ENCODE measurements at regions not wholly inside any gene's neighbourhood (a gene's known extent, or its start where the extent isn't known, plus 50 kb on each side); places are given as distances from the start of the nearest gene placed in this dataset.

GRCh38 chr3:17946619-17947018 lies 204.2 kb upstream of the TBC1D5 start:
- no peak for DNase-seq
- Mint-ChIP-seq H3K4me1 (peaks cover 0 to 3% (median 0%) of the 10 kb centered on the region in 3 donors), H3K27me3 (peaks cover 7 to 30% of the 10 kb centered on the region in 2 donors), H3K9me3 (peaks cover 4 to 5% (median 4%) of the 10 kb centered on the region in 3 donors), H3K36me3 (no peaks in the 10 kb centered on the region), H3K4me3 (no peak overlapping the region), H3K27ac (no peak overlapping the region)
- 33% methylated on average over 1 of the region's 6 CpGs for WGBS (ENCODE audit: insufficient coverage)
- H3K4me1 ChIP-seq (ENCODE audit: control insufficient read depth in 1 of 2, extremely low read depth in 1 of 2, insufficient read depth in 2 of 2, low read length in 2 of 2), result no peaks in the 10 kb centered on the region
- H3K27me3 ChIP-seq (replicated peaks in 1 of 2; ENCODE audit: control insufficient read depth in 2 of 2, extremely low read depth in 1 of 2, insufficient read depth in 2 of 2, low read length in 1 of 2), result no peaks in the 10 kb centered on the region
- no peak overlapping the region for H3K4me3 ChIP-seq (ENCODE audit: control insufficient read depth in 1 of 2, extremely low read depth in 1 of 2, low read length in 1 of 2)
- no peaks in the 10 kb centered on the region for H3K36me3 ChIP-seq (ENCODE audit: control insufficient read depth in 2 of 2, extremely low read depth in 1 of 2, insufficient read depth in 1 of 2, low read length in 1 of 2)
- POLR2A ChIA-PET, result no interaction called here
- no peak for ATAC-seq (replicated peaks in 1 of 4)
- CTCF ChIA-PET, result interaction anchor here in 1 of 2 donors (0.6 kb wide), 1 partner anchor 63 kb away, joined by 3 read pairs; no protein-coding TSS in a partner anchor
- H3K27ac ChIP-seq (ENCODE audit: low read length), result no peak overlapping the region
- H3K9me3 ChIP-seq, result no peaks in the 10 kb centered on the region

GRCh38 chr3:17945799-17946399 lies 203.5 kb upstream of the TBC1D5 start:
- H3K4me3 Mint-ChIP-seq, result no peak overlapping the region
- H3K27ac Mint-ChIP-seq, result no peak overlapping the region
- POLR2A ChIA-PET, result interaction anchor here in 1 of 2 donors (0.6 kb wide), 1 partner anchor 24 kb away, joined by 9 read pairs; no protein-coding TSS in a partner anchor
- ATAC-seq (replicated peaks in 1 of 4), result no peak
- H3K27me3 Mint-ChIP-seq, result peaks cover 7 to 30% of the 10 kb centered on the region in 2 donors
- WGBS (ENCODE audit: insufficient coverage), result 42% methylated on average over 2 of the region's 6 CpGs
- Histone ChIP-seq H3K9me3 (no peaks in the 10 kb centered on the region), H3K27me3 (replicated peaks in 1 of 2; ENCODE audit: control insufficient read depth in 2 of 2, extremely low read depth in 1 of 2, insufficient read depth in 2 of 2, low read length in 1 of 2) (no peaks in the 10 kb centered on the region), H3K27ac (ENCODE audit: low read length) (no peak overlapping the region), H3K4me3 (ENCODE audit: control insufficient read depth in 1 of 2, extremely low read depth in 1 of 2, low read length in 1 of 2) (no peak overlapping the region), H3K4me1 (ENCODE audit: control insufficient read depth in 1 of 2, extremely low read depth in 1 of 2, insufficient read depth in 2 of 2, low read length in 2 of 2) (no peaks in the 10 kb centered on the region), H3K36me3 (ENCODE audit: control insufficient read depth in 2 of 2, extremely low read depth in 1 of 2, insufficient read depth in 1 of 2, low read length in 1 of 2) (no peaks in the 10 kb centered on the region)
- peaks cover 4 to 5% (median 4%) of the 10 kb centered on the region in 3 donors for H3K9me3 Mint-ChIP-seq
- H3K36me3 Mint-ChIP-seq, result no peaks in the 10 kb centered on the region
- CTCF ChIA-PET, result no interaction called here
- DNase-seq, result no peak
- peaks cover 0 to 3% (median 0%) of the 10 kb centered on the region in 3 donors for H3K4me1 Mint-ChIP-seq

- POLR2A ChIA-PET, result interaction anchor here in 1 of 2 donors (0.6 kb wide), 1 partner anchor 23 kb away, joined by 9 read pairs; no protein-coding TSS in a partner anchor
- Mint-ChIP-seq H3K4me3 (no peak overlapping the region), H3K36me3 (no peaks in the 10 kb centered on the region), H3K27me3 (peaks cover 7 to 30% of the 10 kb centered on the region in 2 donors), H3K4me1 (peaks cover 0 to 3% (median 0%) of the 10 kb centered on the region in 3 donors), H3K9me3 (no peaks in the 10 kb centered on the region), H3K27ac (no peak overlapping the region)
- no peaks in the 10 kb centered on the region for H3K4me1 ChIP-seq (ENCODE audit: control insufficient read depth in 1 of 2, extremely low read depth in 1 of 2, insufficient read depth in 2 of 2, low read length in 2 of 2)
- WGBS (ENCODE audit: insufficient coverage), result no CpG with 5 or more reads among the region's 2 CpGs
- CTCF ChIA-PET, result no interaction called here
- H3K27ac ChIP-seq (ENCODE audit: low read length), result no peak overlapping the region
- H3K4me3 ChIP-seq (ENCODE audit: control insufficient read depth in 1 of 2, extremely low read depth in 1 of 2, low read length in 1 of 2), result no peak overlapping the region
- no peaks in the 10 kb centered on the region for H3K27me3 ChIP-seq (replicated peaks in 1 of 2; ENCODE audit: control insufficient read depth in 2 of 2, extremely low read depth in 1 of 2, insufficient read depth in 2 of 2, low read length in 1 of 2)
- no peaks in the 10 kb centered on the region for H3K36me3 ChIP-seq (ENCODE audit: control insufficient read depth in 2 of 2, extremely low read depth in 1 of 2, insufficient read depth in 1 of 2, low read length in 1 of 2)
- no peak for DNase-seq
- no peaks in the 10 kb centered on the region for H3K9me3 ChIP-seq
- no peak for ATAC-seq (replicated peaks in 1 of 4)
Measured at GRCh38 chr3:17945018-17945798, 202.8 kb upstream of the TBC1D5 start.

DNA sequence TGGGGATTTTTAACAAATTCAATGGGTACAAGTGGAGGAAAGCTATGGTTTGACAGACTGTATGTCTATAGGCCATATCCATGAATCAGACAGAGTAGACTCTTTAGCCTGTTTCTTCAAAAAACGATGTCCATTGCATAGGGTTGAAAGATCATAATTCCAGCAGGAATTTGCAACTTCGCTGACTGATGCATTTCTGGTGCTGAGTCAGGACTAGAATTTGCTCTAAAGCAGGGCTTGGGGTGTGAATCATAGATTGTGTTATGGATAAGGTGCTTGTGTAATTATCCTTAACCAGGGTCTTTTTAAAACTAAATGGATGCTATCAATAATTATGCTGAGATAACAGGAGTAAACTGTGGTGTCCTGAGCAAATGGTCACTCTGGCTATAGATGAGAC lies 200.4 kb upstream of the TBC1D5 start:
- WGBS (ENCODE audit: insufficient coverage), result 68% methylated on average over 2 of the region's 2 CpGs
- no peaks in the 10 kb centered on the region for H3K4me1 ChIP-seq (ENCODE audit: control insufficient read depth in 1 of 2, extremely low read depth in 1 of 2, insufficient read depth in 2 of 2, low read length in 2 of 2)
- CTCF ChIA-PET, result no interaction called here

GRCh38 chr3:17941766-17942165 lies 199.3 kb upstream of the TBC1D5 start:
- H3K27me3 ChIP-seq (replicated peaks in 1 of 2; ENCODE audit: control insufficient read depth in 2 of 2, extremely low read depth in 1 of 2, insufficient read depth in 2 of 2, low read length in 1 of 2), result peaks cover 0 to 4% of the 10 kb centered on the region in 2 experiments
- Mint-ChIP-seq H3K27me3 (peaks cover 8 to 15% of the 10 kb centered on the region in 2 donors), H3K4me1 (no peaks in the 10 kb centered on the region), H3K9me3 (no peaks in the 10 kb centered on the region), H3K36me3 (no peaks in the 10 kb centered on the region), H3K27ac (no peak overlapping the region), H3K4me3 (no peak overlapping the region)
- no peak overlapping the region for H3K27ac ChIP-seq (ENCODE audit: low read length)
- ChIA-PET POLR2A (no interaction called here), CTCF (no interaction called here)
- H3K4me3 ChIP-seq (ENCODE audit: control insufficient read depth in 1 of 2, extremely low read depth in 1 of 2, low read length in 1 of 2), result no peak overlapping the region
- DNase-seq (no peak), ATAC-seq (replicated peaks in 1 of 4) (no peak)
- no peaks in the 10 kb centered on the region for H3K4me1 ChIP-seq (ENCODE audit: control insufficient read depth in 1 of 2, extremely low read depth in 1 of 2, insufficient read depth in 2 of 2, low read length in 2 of 2)
- H3K36me3 ChIP-seq (ENCODE audit: control insufficient read depth in 2 of 2, extremely low read depth in 1 of 2, insufficient read depth in 1 of 2, low read length in 1 of 2), result no peaks in the 10 kb centered on the region
- H3K9me3 ChIP-seq, result no peaks in the 10 kb centered on the region

More for the DNA sequence above, 200.4 kb upstream of the TBC1D5 start:
- H3K36me3 ChIP-seq (ENCODE audit: control insufficient read depth in 2 of 2, extremely low read depth in 1 of 2, insufficient read depth in 1 of 2, low read length in 1 of 2), result no peaks in the 10 kb centered on the region
- Mint-ChIP-seq H3K9me3 (no peaks in the 10 kb centered on the region), H3K27me3 (peaks cover 7 to 17% of the 10 kb centered on the region in 2 donors), H3K4me3 (no peak overlapping the region), H3K36me3 (no peaks in the 10 kb centered on the region), H3K4me1 (no peaks in the 10 kb centered on the region), H3K27ac (no peak overlapping the region)
- no peak overlapping the region for H3K27ac ChIP-seq (ENCODE audit: low read length)
- H3K4me3 ChIP-seq (ENCODE audit: control insufficient read depth in 1 of 2, extremely low read depth in 1 of 2, low read length in 1 of 2), result no peak overlapping the region
- ATAC-seq (replicated peaks in 1 of 4) (no peak), DNase-seq (no peak)
- no peaks in the 10 kb centered on the region for H3K9me3 ChIP-seq
- POLR2A ChIA-PET, result interaction anchor here in 1 of 2 donors (0.6 kb wide), 1 partner anchor 77 kb away, joined by 3 read pairs; no protein-coding TSS in a partner anchor
- peaks cover 0 to 4% of the 10 kb centered on the region in 2 experiments for H3K27me3 ChIP-seq (replicated peaks in 1 of 2; ENCODE audit: control insufficient read depth in 2 of 2, extremely low read depth in 1 of 2, insufficient read depth in 2 of 2, low read length in 1 of 2)

DNA sequence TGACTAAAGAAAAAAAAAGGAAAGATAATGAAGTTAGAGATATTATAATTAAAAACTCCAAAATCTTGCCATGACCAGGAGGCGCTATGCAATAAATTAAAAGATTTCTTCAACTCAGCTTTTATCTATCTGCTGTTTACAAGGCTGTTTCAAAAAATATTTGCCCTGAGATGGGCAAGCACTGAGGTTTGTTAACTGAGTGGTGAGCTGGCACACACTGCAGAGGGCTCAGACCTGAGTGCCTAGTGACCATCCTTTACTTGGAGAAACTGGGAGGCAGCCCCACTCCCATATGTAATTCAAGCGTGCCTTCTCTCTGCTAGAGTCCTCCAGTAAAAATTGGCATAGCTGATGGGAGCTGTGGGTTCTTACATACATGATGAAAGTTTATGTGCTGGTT lies 198.7 kb upstream of the TBC1D5 start:
- no peaks in the 10 kb centered on the region for H3K4me1 Mint-ChIP-seq

More for the DNA sequence above, 198.7 kb upstream of the TBC1D5 start:
- Histone ChIP-seq H3K27me3 (replicated peaks in 1 of 2; ENCODE audit: control insufficient read depth in 2 of 2, extremely low read depth in 1 of 2, insufficient read depth in 2 of 2, low read length in 1 of 2) (peaks cover 0 to 4% of the 10 kb centered on the region in 2 experiments), H3K4me1 (ENCODE audit: control insufficient read depth in 1 of 2, extremely low read depth in 1 of 2, insufficient read depth in 2 of 2, low read length in 2 of 2) (no peaks in the 10 kb centered on the region), H3K9me3 (no peaks in the 10 kb centered on the region), H3K27ac (ENCODE audit: low read length) (no peak overlapping the region), H3K4me3 (ENCODE audit: control insufficient read depth in 1 of 2, extremely low read depth in 1 of 2, low read length in 1 of 2) (no peak overlapping the region), H3K36me3 (ENCODE audit: control insufficient read depth in 2 of 2, extremely low read depth in 1 of 2, insufficient read depth in 1 of 2, low read length in 1 of 2) (no peaks in the 10 kb centered on the region)
- WGBS (ENCODE audit: insufficient coverage), result no CpG with 5 or more reads among the region's 2 CpGs
- ChIA-PET CTCF (no interaction called here), POLR2A (no interaction called here)
- Mint-ChIP-seq H3K27me3 (peaks cover 8 to 11% of the 10 kb centered on the region in 2 donors), H3K4me3 (no peak overlapping the region), H3K9me3 (no peaks in the 10 kb centered on the region), H3K36me3 (no peaks in the 10 kb centered on the region), H3K27ac (no peak overlapping the region)
- ATAC-seq (replicated peaks in 1 of 4) (no peak), DNase-seq (no peak)
